SK-N-SH (cell line): ENCODE measurements at regions not wholly inside any gene's neighbourhood (a gene's known extent, or its start where the extent isn't known, plus 50 kb on each side); places are given as distances from the start of the nearest gene placed in this dataset.

ENCODE experiments used
- CTCF ChIA-PET: fragments of 300-600, 350-600 bp; formaldehyde crosslinking; extraction: SDS; loops from one replicate; lab custom pipeline; 2021; lab: Yijun Ruan, JAX
- POLR2A ChIA-PET: fragments of 350-600 bp; sonication (Branson Sonifier 250); formaldehyde crosslinking; extraction: SDS; loops from one replicate; lab custom pipeline; 2020; ENCODE audit warnings: antibody characterized with exemption, inconsistent platforms; lab: Yijun Ruan, JAX
- DNase-seq: peaks from one replicate; pipeline ENCODE4 v3.0.0; 2012
- H2AFZ ChIP-seq: fragments of 200-600 bp; sonication (generic); 2 replicates; pipeline ENCODE4 v1.8.1; 2016; ENCODE audit warnings: antibody characterized with exemption, mild to moderate bottlenecking, low read depth
- H3F3A ChIP-seq: fragments of 200-600 bp; sonication (generic); replicated peaks from 2 replicates; pipeline ENCODE3; 2016; ENCODE audit warnings: antibody characterized with exemption, mild to moderate bottlenecking; ENCODE audit not compliant: insufficient read depth
- H3K27ac ChIP-seq, 2 experiments: fragments of 200-500 bp in 1 of 2; fragments of 200-600 bp in 1 of 2; sonication (Bioruptor generic) in 1 of 2; sonication (generic), shearing (Covaris generic) in 1 of 2; 2 replicates each; pipeline versions ENCODE4 v1.5.1 to v1.6.1; 2014 to 2016; ENCODE audit warnings: low read depth in 2 of 2, inconsistent platforms in 1 of 2, low read length in 1 of 2, mild to moderate bottlenecking in 1 of 2, mixed read lengths in 1 of 2
- H3K27me3 ChIP-seq: fragments of 200-600 bp; sonication (generic), shearing (Covaris generic); 2 replicates; pipeline ENCODE4 v1.6.1; 2016; ENCODE audit warnings: mixed run types; ENCODE audit not compliant: insufficient read depth
- H3K36me3 ChIP-seq, 2 experiments: fragments of 200-500 bp in 1 of 2; fragments of 200-600 bp in 1 of 2; sonication (Bioruptor generic) in 1 of 2; sonication (generic) in 1 of 2; replicated peaks in 1 of 2; 2 replicates each; pipeline versions ENCODE3 to v1.5.1; 2014 to 2016; ENCODE audit warnings: low read length in 1 of 2, mild to moderate bottlenecking in 1 of 2; ENCODE audit not compliant: insufficient read depth in 2 of 2, control insufficient read depth in 1 of 2
- H3K4me1 ChIP-seq, 2 experiments: fragments of 200-500 bp in 1 of 2; fragments of 200-600 bp in 1 of 2; sonication (Bioruptor generic) in 1 of 2; sonication (generic), shearing (Covaris generic) in 1 of 2; 2 replicates each; pipeline versions ENCODE4 v1.5.1 to v1.6.1; 2014 to 2016; ENCODE audit warnings: low read depth in 1 of 2, low read length in 1 of 2, mixed run types in 1 of 2; ENCODE audit not compliant: insufficient read depth in 2 of 2, control insufficient read depth in 1 of 2
- H3K4me2 ChIP-seq: fragments of 200-600 bp; sonication (generic), shearing (Covaris generic); 2 replicates; pipeline ENCODE4 v1.6.1; 2017; ENCODE audit warnings: mixed run types
- H3K4me3 ChIP-seq, 2 experiments: fragments of 200-500 bp in 1 of 2; fragments of 200-600 bp in 1 of 2; sonication (Bioruptor generic) in 1 of 2; sonication (generic), shearing (Covaris generic) in 1 of 2; 2 replicates each; pipeline versions ENCODE4 v1.5.1 to v1.8.1; 2014 to 2016; ENCODE audit warnings: low read depth in 2 of 2, inconsistent platforms in 1 of 2, low read length in 1 of 2, mild to moderate bottlenecking in 1 of 2, mixed read lengths in 1 of 2, moderate library complexity in 1 of 2
- H3K79me2 ChIP-seq: fragments of 200-600 bp; sonication (generic); 2 replicates; pipeline ENCODE4 v1.8.1; 2017; ENCODE audit warnings: mild to moderate bottlenecking; ENCODE audit not compliant: insufficient read depth
- H3K9ac ChIP-seq: fragments of 200-600 bp; sonication (generic); 2 replicates; pipeline ENCODE4 v1.6.1; 2017; ENCODE audit warnings: mixed run types
- H3K9me2 ChIP-seq: fragments of 200-600 bp; sonication (generic); 2 replicates; pipeline ENCODE4 v1.6.1; 2017; ENCODE audit warnings: mixed run types
- H3K9me3 ChIP-seq: fragments of 200-600 bp; sonication (generic); 2 replicates; pipeline ENCODE4 v1.6.1; 2017; ENCODE audit warnings: mixed run types, mild to moderate bottlenecking, moderate library complexity
- H4K20me1 ChIP-seq: fragments of 200-600 bp; sonication (generic); 2 replicates; pipeline ENCODE4 v1.6.1; 2017; ENCODE audit warnings: mild to moderate bottlenecking, mixed run types; ENCODE audit not compliant: insufficient read depth
- CHD2 ChIP-seq: fragments of 150-350 bp; IDR thresholded peaks from 2 replicates; pipeline ENCODE4 v1.6.1; 2018; ENCODE audit warnings: low read length; ENCODE audit not compliant: partially characterized antibody
- CTCF ChIP-seq: fragments of 200-600 bp; sonication (generic); IDR thresholded peaks from 2 replicates; pipeline ENCODE4 v1.6.1; 2017; ENCODE audit warnings: antibody characterized with exemption, mild to moderate bottlenecking, moderate library complexity
- ELF1 ChIP-seq: IDR thresholded peaks from 2 replicates; pipeline ENCODE4 v1.4.0; 2012
- EP300 ChIP-seq, 2 experiments: IDR thresholded peaks; 2 replicates each; pipeline versions ENCODE4 v1.4.0 to v1.6.1; 2012; ENCODE audit warnings: borderline replicate concordance in 1 of 2, low read depth in 1 of 2, low read length in 1 of 2
- FOSL2 ChIP-seq: IDR thresholded peaks from 2 replicates; pipeline ENCODE4 v1.4.0; 2012; ENCODE audit warnings: low read depth, mild to moderate bottlenecking, moderate library complexity, borderline replicate concordance
- FOXM1 ChIP-seq: IDR thresholded peaks from 2 replicates; pipeline ENCODE4 v1.4.0; 2012; ENCODE audit warnings: low read depth, mild to moderate bottlenecking
- GABPA ChIP-seq: IDR thresholded peaks from 2 replicates; pipeline ENCODE4 v1.4.0; 2012; ENCODE audit warnings: low read depth, mild to moderate bottlenecking
- GATA2 ChIP-seq: sonication (generic); formaldehyde crosslinking; IDR thresholded peaks from 2 replicates; pipeline ENCODE4 v1.5.0; 2020; ENCODE audit warnings: mild to moderate bottlenecking, missing genetic modification reagents
- IRF3 ChIP-seq: fragments of 150-350 bp; IDR thresholded peaks from 2 replicates; pipeline ENCODE4 v1.6.1; 2016; ENCODE audit warnings: mild to moderate bottlenecking, low read depth, low read length
- MAX ChIP-seq: IDR thresholded peaks from 2 replicates; pipeline ENCODE4 v1.4.0; 2012; ENCODE audit warnings: low read depth
- MEF2A ChIP-seq: IDR thresholded peaks from 2 replicates; pipeline ENCODE4 v1.4.0; 2012; ENCODE audit warnings: low read depth, borderline replicate concordance
- MXI1 ChIP-seq: IDR thresholded peaks from 2 replicates; pipeline ENCODE4 v1.6.1; 2012; ENCODE audit warnings: mild to moderate bottlenecking, low read depth, low read length, improper control_type of control experiment
- NFIC ChIP-seq: IDR thresholded peaks from 2 replicates; pipeline ENCODE4 v1.4.0; 2012; ENCODE audit warnings: borderline replicate concordance
- NRF1 ChIP-seq: IDR thresholded peaks from 2 replicates; pipeline ENCODE4 v1.6.1; 2012; ENCODE audit warnings: low read depth, mild to moderate bottlenecking, low read length
- POLR2AphosphoS5 ChIP-seq: IDR thresholded peaks from 2 replicates; pipeline ENCODE4 v1.6.1; 2012; ENCODE audit warnings: low read depth, low read length
- RAD21 ChIP-seq: IDR thresholded peaks from 2 replicates; pipeline ENCODE4 v1.6.1; 2012; ENCODE audit warnings: mild to moderate bottlenecking, low read length
- RCOR1 ChIP-seq: fragments of 150-350 bp; IDR thresholded peaks from 2 replicates; pipeline ENCODE4 v1.6.1; 2017; ENCODE audit warnings: antibody characterized with exemption, low read length
- REST ChIP-seq: IDR thresholded peaks from 2 replicates; pipeline ENCODE4 v1.6.1; 2012; ENCODE audit warnings: mild to moderate bottlenecking, low read depth, low read length, moderate library complexity
- RXRA ChIP-seq: IDR thresholded peaks from 2 replicates; pipeline ENCODE4 v1.4.0; 2012; ENCODE audit warnings: low read depth, mild to moderate bottlenecking, borderline replicate concordance
- SMC3 ChIP-seq: IDR thresholded peaks from 2 replicates; pipeline ENCODE4 v1.6.1; 2012; ENCODE audit warnings: low read depth, low read length, improper control_type of control experiment
- TEAD4 ChIP-seq: IDR thresholded peaks from 2 replicates; pipeline ENCODE4 v1.4.0; 2012; ENCODE audit warnings: mild to moderate bottlenecking, borderline replicate concordance; ENCODE audit not compliant: insufficient read depth
- WGBS: methylation state at CpG from one replicate; pipeline ENCODE4 v1.1.6; 2017; ENCODE audit warnings: low lambda C conversion rate; 5-methylcytosine and 5-hydroxymethylcytosine counted together

GRCh38 chr3:194243172-194243837, 107.4 kb downstream of the HES1 start:
- TF ChIP-seq GABPA (no peak), RCOR1 (no peak), IRF3 (no peak), GATA2 (CRISPR knock-in tag) (no peak), MXI1 (no peak), FOSL2 (no peak), CHD2 (no peak), CTCF (no peak), NRF1 (no peak), RXRA (no peak), POLR2AphosphoS5 (no peak), MEF2A (no peak)
- TF ChIP-seq, all 33 proteins: peak for 0
- CTCF ChIA-PET: no interaction called here
- Histone ChIP-seq H3K79me2 (no peaks in the 10 kb centered on the region), H3K27me3 (0 out of 2 replicates have a peak, but pooled peaks cover 7% of the 10 kb centered on the region), H3K9ac (no peak overlapping the region), H3K27ac (no peak overlapping the region), H3K36me3 (no peaks in the 10 kb centered on the region), H3K9me2 (no peaks in the 10 kb centered on the region), H3K4me3 (no peak overlapping the region), H3K4me2 (no peak overlapping the region), H2AFZ (no peak overlapping the region), H4K20me1 (no peaks in the 10 kb centered on the region), H3F3A (no peaks in the 10 kb centered on the region), H3K4me1 (peaks cover 0 to 11% of the 10 kb centered on the region in 2 experiments; a peak in 1 of 4 replicates), H3K9me3 (no peaks in the 10 kb centered on the region)
- no peak for DNase-seq
- POLR2A ChIA-PET: no interaction called here
- 64% methylated on average over 4 of the region's 4 CpGs for WGBS

GRCh38 chr3:194244167-194244566, 107.0 kb downstream of the CPN2 start:
- Histone ChIP-seq H3K4me2 (no peak overlapping the region), H3K27ac (no peak overlapping the region), H3K9me2 (no peaks in the 10 kb centered on the region), H3K9me3 (no peaks in the 10 kb centered on the region), H3K27me3 (0 out of 2 replicates have a peak, but pooled peaks cover 12% of the 10 kb centered on the region), H3K36me3 (no peaks in the 10 kb centered on the region), H3K4me1 (peaks cover 0 to 20% of the 10 kb centered on the region in 2 experiments; a peak in 2 of 4 replicates), H3K9ac (no peak overlapping the region), H3K4me3 (no peak overlapping the region), H2AFZ (no peak overlapping the region), H4K20me1 (no peaks in the 10 kb centered on the region)
- 79% methylated on average over 6 of the region's 6 CpGs for WGBS
- ChIA-PET CTCF (no interaction called here), POLR2A (no interaction called here)
- DNase-seq: no peak
- no peak for TF ChIP-seq MAX
- no peak for TF ChIP-seq NRF1
- TF ChIP-seq NFIC: no peak
- no peak for TF ChIP-seq CHD2
- TF ChIP-seq SMC3: no peak
- no peak for TF ChIP-seq REST
- no peak for TF ChIP-seq GATA2 (CRISPR knock-in tag)
- TF ChIP-seq RAD21: no peak
- TF ChIP-seq EP300 (IDR thresholded peaks at IDR 0.05; ENCODE audit: borderline replicate concordance in 1 of 2, low read depth in 1 of 2, low read length in 1 of 2): no peak
- TF ChIP-seq FOXM1: no peak
- TF ChIP-seq MEF2A: no peak
- no peak for TF ChIP-seq TEAD4
- TF ChIP-seq ELF1: no peak
- TF ChIP-seq, all 33 proteins: peak for 0
- Histone ChIP-seq H3F3A (no peaks in the 10 kb centered on the region), H3K79me2 (no peaks in the 10 kb centered on the region)
